Spleen (tissue), 11 donors: ENCODE measurements at regions not wholly inside any gene's neighbourhood (a gene's known extent, or its start where the extent isn't known, plus 50 kb on each side); places are given as distances from the start of the nearest gene placed in this dataset.

Experiments
- DNase-seq: peaks from one replicate; pipeline ENCODE4 v3.0.0-alpha.2; 2020
- H3K27ac ChIP-seq, 8 donors: fragments of 200-600 bp; sonication (generic) in 7 of 8; 1 replicate in 4 of 8; 2 replicates in 4 of 8; pipeline versions ENCODE4 v1.5.0 to v1.8.0; 2016 to 2021; ENCODE audit warnings: inconsistent platforms in 4 of 8, mild to moderate bottlenecking in 4 of 8, moderate library complexity in 1 of 8
- H3K27me3 ChIP-seq, 7 donors: fragments of 200-600 bp; sonication (generic) in 6 of 7; replicated peaks in 1 of 7; 1 replicate in 4 of 7; 2 replicates in 3 of 7; pipeline versions ENCODE4 v1.5.0 to v1.8.0; 2016 to 2021; ENCODE audit warnings: inconsistent platforms in 3 of 7, mild to moderate bottlenecking in 1 of 7
- H3K36me3 ChIP-seq, 6 donors: fragments of 200-600 bp; sonication (generic) in 5 of 6; 1 replicate in 4 of 6; 2 replicates in 2 of 6; pipeline versions ENCODE4 v1.5.0 to v1.8.0; 2016 to 2021; ENCODE audit warnings: inconsistent platforms in 2 of 6
- H3K4me1 ChIP-seq, 6 donors: fragments of 200-600 bp; sonication (generic) in 5 of 6; 1 replicate in 3 of 6; 2 replicates in 3 of 6; pipeline versions ENCODE4 v1.5.0 to v1.8.0; 2016 to 2021; ENCODE audit warnings: inconsistent platforms in 3 of 6
- H3K4me3 ChIP-seq, 8 donors: fragments of 200-600 bp; sonication (generic) in 7 of 8; 1 replicate in 4 of 8; 2 replicates in 4 of 8; pipeline versions ENCODE4 v1.5.0 to v1.8.0; 2016 to 2021; ENCODE audit warnings: inconsistent platforms in 4 of 8, mild to moderate bottlenecking in 4 of 8, moderate library complexity in 2 of 8
- H3K9me3 ChIP-seq, 8 donors: fragments of 200-600 bp; sonication (generic) in 7 of 8; 1 replicate in 4 of 8; 2 replicates in 4 of 8; pipeline versions ENCODE4 v1.5.0 to v1.8.0; 2016 to 2021; ENCODE audit warnings: inconsistent platforms in 4 of 8
- POLR2A ChIP-seq, 3 donors: fragments of 450-650 bp; IDR thresholded peaks; one replicate each; pipeline ENCODE4 v1.5.1; 2017; ENCODE audit warnings: antibody characterized with exemption in 3 of 3, mild to moderate bottlenecking in 1 of 3
- POLR2AphosphoS5 ChIP-seq, 3 donors: sonication (generic); formaldehyde crosslinking; IDR thresholded peaks; one replicate each; pipeline ENCODE4 v1.5.1; 2017; ENCODE audit warnings: antibody characterized with exemption in 3 of 3
- whole genome bisulfite sequencing, 5 donors: extraction: QIAGEN DNeasy Blood & Tissue Kit in 3 of 5; methylation state at CpG; one replicate each; pipeline versions ENCODE4 v1.1.5 to v1.1.7; 2013 to 2018; 5-methylcytosine and 5-hydroxymethylcytosine counted together
- intact Hi-C: fragments of 100-400 bp; cut with DNase I; formaldehyde crosslinking; loops from one replicate; pipeline ENCODE4 v1.15.0; 2023; ENCODE audit warnings: low total_unique reads
- TF ChIP-seq, protein P1 (sequence below), 11 experiments: fragments of 200-600 bp in 7 of 11; fragments of 450-650 bp in 4 of 11; sonication (generic) in 4 of 11; IDR thresholded peaks in 8 of 11; conservative IDR thresholded peaks in 3 of 11; 1 replicate in 7 of 11; 2 replicates in 4 of 11; pipeline versions ENCODE4 v1.4.0 to v1.8.0; 2016 to 2021; ENCODE audit warnings: antibody characterized with exemption in 11 of 11, inconsistent platforms in 4 of 11, mild to moderate bottlenecking in 1 of 11
- donor health status: healthy with polysubstance abuse.
- donor health status: DM: no; HTN: no; CAD: no; lungs with moderate emphysema.
- donor health status: DM: no; HTN: no; CAD: no.
- donor health status: Bipolar disorder and iron deficiency.
- donor health status: healthy.
- donor health status: DM: no; HTN: no; CAD: no.
- donor health status: DM: yes; HTN: yes; CAD: no.

DNA sequence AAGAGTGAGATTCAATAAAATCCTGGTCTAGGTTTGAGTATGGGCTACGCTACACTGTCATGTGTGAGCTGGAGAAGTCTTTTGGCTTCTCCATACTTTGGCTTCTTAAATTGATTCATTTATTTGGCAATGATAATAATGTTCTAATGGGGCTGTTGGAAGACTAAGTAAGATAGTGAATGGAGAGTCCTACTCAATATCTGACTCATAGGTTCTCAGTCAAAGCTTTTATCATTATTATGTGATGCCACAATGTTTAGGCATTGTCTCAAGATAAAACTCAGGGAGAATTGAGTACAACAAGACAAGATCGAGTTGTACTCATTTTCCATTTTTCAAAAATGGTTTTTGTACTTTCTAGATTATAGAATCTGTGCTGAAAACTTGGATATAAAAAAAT lies 92.5 kb upstream of the VEGFC start:
- Histone ChIP-seq H3K4me3 (no peak overlapping the region), H3K27me3 (no peaks in the 10 kb centered on the region), H3K27ac (no peak overlapping the region), H3K36me3 (no peaks in the 10 kb centered on the region), H3K9me3 (no peaks in the 10 kb centered on the region), H3K4me1 (no peaks in the 10 kb centered on the region)
- no peak for DNase-seq
- no peak for TF ChIP-seq POLR2AphosphoS5 (IDR thresholded peaks at IDR 0.05)
- TF ChIP-seq, protein P1, sequence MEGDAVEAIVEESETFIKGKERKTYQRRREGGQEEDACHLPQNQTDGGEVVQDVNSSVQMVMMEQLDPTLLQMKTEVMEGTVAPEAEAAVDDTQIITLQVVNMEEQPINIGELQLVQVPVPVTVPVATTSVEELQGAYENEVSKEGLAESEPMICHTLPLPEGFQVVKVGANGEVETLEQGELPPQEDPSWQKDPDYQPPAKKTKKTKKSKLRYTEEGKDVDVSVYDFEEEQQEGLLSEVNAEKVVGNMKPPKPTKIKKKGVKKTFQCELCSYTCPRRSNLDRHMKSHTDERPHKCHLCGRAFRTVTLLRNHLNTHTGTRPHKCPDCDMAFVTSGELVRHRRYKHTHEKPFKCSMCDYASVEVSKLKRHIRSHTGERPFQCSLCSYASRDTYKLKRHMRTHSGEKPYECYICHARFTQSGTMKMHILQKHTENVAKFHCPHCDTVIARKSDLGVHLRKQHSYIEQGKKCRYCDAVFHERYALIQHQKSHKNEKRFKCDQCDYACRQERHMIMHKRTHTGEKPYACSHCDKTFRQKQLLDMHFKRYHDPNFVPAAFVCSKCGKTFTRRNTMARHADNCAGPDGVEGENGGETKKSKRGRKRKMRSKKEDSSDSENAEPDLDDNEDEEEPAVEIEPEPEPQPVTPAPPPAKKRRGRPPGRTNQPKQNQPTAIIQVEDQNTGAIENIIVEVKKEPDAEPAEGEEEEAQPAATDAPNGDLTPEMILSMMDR (IDR thresholded peaks at IDR 0.05 in 8 of 11, conservative IDR thresholded peaks at IDR 0.05 in 3 of 11), result no peak
- no peak for TF ChIP-seq POLR2A (IDR thresholded peaks at IDR 0.05)
- intact Hi-C loops, result no loop called here
- 72 to 85% (median 74%) methylated on average over 2 of the region's 2 CpGs for WGBS, 5 donors

DNA sequence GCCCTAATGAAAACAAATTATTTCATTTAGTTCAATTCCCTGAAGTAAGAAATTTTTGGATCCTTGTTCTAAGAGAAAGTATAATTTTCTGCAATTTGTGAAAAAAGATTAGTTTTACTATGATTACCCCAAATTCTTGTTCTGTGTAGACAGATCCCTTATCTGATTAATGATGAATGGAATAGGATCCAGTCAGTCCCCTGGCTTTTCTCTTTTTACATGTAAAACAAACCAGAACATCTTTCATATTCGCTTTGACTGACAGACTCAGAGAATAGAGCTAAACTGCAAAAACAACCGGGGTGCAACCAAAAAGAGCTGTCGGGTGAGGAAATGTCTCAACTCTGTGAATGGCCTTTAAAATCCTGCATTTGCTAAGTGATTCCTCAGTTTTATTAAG lies 93.4 kb upstream of the VEGFC start:
- H3K27ac ChIP-seq, result no peak overlapping the region
- no peaks in the 10 kb centered on the region for H3K27me3 ChIP-seq
- TF ChIP-seq, protein P1 (IDR thresholded peaks at IDR 0.05 in 8 of 11, conservative IDR thresholded peaks at IDR 0.05 in 3 of 11), result no peak
- no peak for TF ChIP-seq POLR2A (IDR thresholded peaks at IDR 0.05)
- no peak for TF ChIP-seq POLR2AphosphoS5 (IDR thresholded peaks at IDR 0.05)
- H3K4me3 ChIP-seq, result no peak overlapping the region
- H3K4me1 ChIP-seq, result no peaks in the 10 kb centered on the region
- no peak for DNase-seq
- WGBS, 5 donors, result 75 to 86% (median 84%) methylated on average over 3 of the region's 3 CpGs
- H3K9me3 ChIP-seq, result no peaks in the 10 kb centered on the region
- H3K36me3 ChIP-seq, result no peaks in the 10 kb centered on the region
- intact Hi-C loops, result no loop called here

DNA sequence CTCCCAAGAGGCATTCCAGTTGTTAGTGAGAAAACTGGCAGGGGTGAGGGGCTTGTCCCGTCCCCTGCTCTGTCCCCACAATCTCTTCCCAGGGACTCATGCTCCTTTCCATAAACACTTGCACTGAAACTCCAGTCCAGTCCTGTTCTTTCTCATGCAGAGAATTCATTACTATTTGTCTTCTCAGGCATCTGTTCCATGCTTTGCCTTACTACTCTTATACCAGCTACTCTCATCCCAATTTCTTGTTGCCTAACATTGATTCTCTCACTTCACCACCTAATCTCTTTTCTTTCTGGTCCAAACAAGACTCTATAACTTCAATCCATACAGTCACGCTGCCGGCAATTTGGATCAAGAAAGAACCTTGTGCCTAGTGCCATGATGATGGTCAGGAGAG lies 97.1 kb upstream of the VEGFC start:
- 81 to 90% (median 88%) methylated on average over 3 of the region's 3 CpGs for WGBS, 5 donors
- intact Hi-C loops, result no loop called here
- TF ChIP-seq POLR2AphosphoS5 (IDR thresholded peaks at IDR 0.05) (no peak), POLR2A (IDR thresholded peaks at IDR 0.05) (no peak)
- TF ChIP-seq, protein P1 (IDR thresholded peaks at IDR 0.05 in 8 of 11, conservative IDR thresholded peaks at IDR 0.05 in 3 of 11), result no peak
- no peaks in the 10 kb centered on the region for H3K27me3 ChIP-seq
- H3K4me1 ChIP-seq, result no peaks in the 10 kb centered on the region
- DNase-seq, result no peak
- no peak overlapping the region for H3K27ac ChIP-seq
- H3K36me3 ChIP-seq, result no peaks in the 10 kb centered on the region
- no peaks in the 10 kb centered on the region for H3K9me3 ChIP-seq
- no peak overlapping the region for H3K4me3 ChIP-seq

DNA sequence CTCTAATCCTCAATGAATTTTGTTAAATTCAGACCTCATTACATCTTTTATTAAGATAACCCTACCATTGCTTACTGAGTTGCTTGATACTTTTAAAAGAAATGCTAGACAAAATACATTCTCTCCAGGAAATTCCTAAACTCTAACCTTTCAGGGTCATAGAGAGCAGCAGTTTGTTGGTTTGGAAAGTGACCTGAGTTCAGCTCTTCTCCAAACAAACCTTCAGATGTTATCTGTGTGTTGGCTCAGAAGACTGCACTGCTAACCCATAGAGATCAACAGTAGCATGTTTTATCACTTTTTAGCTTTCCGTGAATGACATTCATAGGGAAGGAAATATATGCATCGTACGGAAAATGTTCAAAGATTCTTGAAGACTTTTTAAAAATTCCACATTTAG lies 101.8 kb upstream of the VEGFC start:
- 84 to 89% (median 87%) methylated on average over 3 of the region's 3 CpGs for WGBS, 5 donors
- Histone ChIP-seq H3K27ac (no peak overlapping the region), H3K4me1 (no peaks in the 10 kb centered on the region), H3K9me3 (no peaks in the 10 kb centered on the region), H3K4me3 (no peak overlapping the region), H3K36me3 (no peaks in the 10 kb centered on the region), H3K27me3 (no peaks in the 10 kb centered on the region)
- TF ChIP-seq POLR2A (IDR thresholded peaks at IDR 0.05), result no peak
- TF ChIP-seq, protein P1 (IDR thresholded peaks at IDR 0.05 in 8 of 11, conservative IDR thresholded peaks at IDR 0.05 in 3 of 11), result no peak
- TF ChIP-seq POLR2AphosphoS5 (IDR thresholded peaks at IDR 0.05), result no peak
- DNase-seq, result no peak
- intact Hi-C loops, result no loop called here
